ENCODE measurements at regions not wholly inside any gene's neighbourhood (a gene's known extent, or its start where the extent isn't known, plus 50 kb on each side); places are given as distances from the start of the nearest gene placed in this dataset.

GRCh38 chr5:173835131-173835530, 53.0 kb upstream of the CPEB4 start:
- DNase-seq = no peak

- no peak for DNase-seq
Observed at GRCh38 chr5:173835661-173836060, 52.5 kb upstream of the CPEB4 start.

GRCh38 chr5:173837654-173838053, 50.5 kb upstream of the CPEB4 start:
- DNase-seq = no peak
